H1 (cell line): ENCODE measurements at regions not wholly inside any gene's neighbourhood (a gene's known extent, or its start where the extent isn't known, plus 50 kb on each side); places are given as distances from the start of the nearest gene placed in this dataset.

ENCODE experiments used
- GABPA ChIP-seq: IDR thresholded peaks from 2 replicates; pipeline ENCODE4 v1.6.1; 2011; ENCODE audit warnings: mild to moderate bottlenecking, low read length, moderate library complexity, borderline replicate concordance; ENCODE audit not compliant: insufficient read depth
- POLR2A ChIP-seq, 2 experiments: IDR thresholded peaks; 1 replicate in 1 of 2; 2 replicates in 1 of 2; pipeline ENCODE4 v1.6.1; 2011; ENCODE audit warnings: low read depth in 2 of 2, low read length in 2 of 2, mild to moderate bottlenecking in 2 of 2; ENCODE audit errors: control extremely low read depth in 1 of 2
- TAF1 ChIP-seq: IDR thresholded peaks from 2 replicates; pipeline ENCODE4 v1.6.1; 2011; ENCODE audit warnings: mild to moderate bottlenecking, low read depth, low read length
- TF ChIP-seq, protein P1 (sequence below), 3 experiments: IDR thresholded peaks; 1 replicate in 2 of 3; 2 replicates in 1 of 3; pipeline versions ENCODE4 v1.5.1 to v1.6.1; 2011; ENCODE audit warnings: low read length in 3 of 3, mild to moderate bottlenecking in 3 of 3, inconsistent platforms in 2 of 3, low read depth in 1 of 3, moderate library complexity in 1 of 3; ENCODE audit not compliant: insufficient read depth in 1 of 3; ENCODE audit errors: control extremely low read depth in 1 of 3

DNA sequence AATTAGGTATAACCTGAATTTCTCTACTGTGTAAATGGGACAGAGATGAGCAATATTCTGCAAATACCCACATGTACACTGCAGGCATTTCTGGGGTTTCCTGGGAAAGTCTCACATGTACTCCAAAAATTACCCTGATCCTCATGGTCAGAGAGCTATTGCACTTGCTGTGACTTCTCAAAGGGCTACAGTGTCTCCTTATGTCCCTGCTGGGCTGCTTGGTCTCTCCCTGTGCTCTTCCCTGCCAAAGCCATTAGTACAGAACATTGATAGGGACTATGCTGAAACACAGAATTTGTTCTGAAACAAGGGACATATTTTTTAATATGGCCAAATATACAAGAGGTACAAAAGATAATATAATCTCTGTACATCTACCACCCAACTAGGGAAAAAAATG is 924.4 kb upstream of the NXPH2 start:
- TF ChIP-seq, protein P1, sequence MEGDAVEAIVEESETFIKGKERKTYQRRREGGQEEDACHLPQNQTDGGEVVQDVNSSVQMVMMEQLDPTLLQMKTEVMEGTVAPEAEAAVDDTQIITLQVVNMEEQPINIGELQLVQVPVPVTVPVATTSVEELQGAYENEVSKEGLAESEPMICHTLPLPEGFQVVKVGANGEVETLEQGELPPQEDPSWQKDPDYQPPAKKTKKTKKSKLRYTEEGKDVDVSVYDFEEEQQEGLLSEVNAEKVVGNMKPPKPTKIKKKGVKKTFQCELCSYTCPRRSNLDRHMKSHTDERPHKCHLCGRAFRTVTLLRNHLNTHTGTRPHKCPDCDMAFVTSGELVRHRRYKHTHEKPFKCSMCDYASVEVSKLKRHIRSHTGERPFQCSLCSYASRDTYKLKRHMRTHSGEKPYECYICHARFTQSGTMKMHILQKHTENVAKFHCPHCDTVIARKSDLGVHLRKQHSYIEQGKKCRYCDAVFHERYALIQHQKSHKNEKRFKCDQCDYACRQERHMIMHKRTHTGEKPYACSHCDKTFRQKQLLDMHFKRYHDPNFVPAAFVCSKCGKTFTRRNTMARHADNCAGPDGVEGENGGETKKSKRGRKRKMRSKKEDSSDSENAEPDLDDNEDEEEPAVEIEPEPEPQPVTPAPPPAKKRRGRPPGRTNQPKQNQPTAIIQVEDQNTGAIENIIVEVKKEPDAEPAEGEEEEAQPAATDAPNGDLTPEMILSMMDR (IDR thresholded peaks at IDR 0.05; ENCODE audit: control extremely low read depth in 1 of 3, insufficient read depth in 1 of 3, low read depth in 1 of 3, low read length in 3 of 3): no peak
- TF ChIP-seq TAF1 (no peak), POLR2A (IDR thresholded peaks at IDR 0.05; ENCODE audit: control extremely low read depth in 1 of 2, low read depth in 2 of 2, low read length in 2 of 2) (no peak), GABPA (no peak)
